ENCODE measurements at regions not wholly inside any gene's neighbourhood (a gene's known extent, or its start where the extent isn't known, plus 50 kb on each side); places are given as distances from the start of the nearest gene placed in this dataset.
"Not testable (repeated sequence)": the region's sequence is repeated elsewhere in the genome, so short reads cannot be mapped to it uniquely, and the experiment has no call there.

GRCh38 chr19:5290336-5291262 lies 50.0 kb downstream of the PTPRS start:
- no peak for DNase-seq (ENCODE audit: low spot score)

DNA sequence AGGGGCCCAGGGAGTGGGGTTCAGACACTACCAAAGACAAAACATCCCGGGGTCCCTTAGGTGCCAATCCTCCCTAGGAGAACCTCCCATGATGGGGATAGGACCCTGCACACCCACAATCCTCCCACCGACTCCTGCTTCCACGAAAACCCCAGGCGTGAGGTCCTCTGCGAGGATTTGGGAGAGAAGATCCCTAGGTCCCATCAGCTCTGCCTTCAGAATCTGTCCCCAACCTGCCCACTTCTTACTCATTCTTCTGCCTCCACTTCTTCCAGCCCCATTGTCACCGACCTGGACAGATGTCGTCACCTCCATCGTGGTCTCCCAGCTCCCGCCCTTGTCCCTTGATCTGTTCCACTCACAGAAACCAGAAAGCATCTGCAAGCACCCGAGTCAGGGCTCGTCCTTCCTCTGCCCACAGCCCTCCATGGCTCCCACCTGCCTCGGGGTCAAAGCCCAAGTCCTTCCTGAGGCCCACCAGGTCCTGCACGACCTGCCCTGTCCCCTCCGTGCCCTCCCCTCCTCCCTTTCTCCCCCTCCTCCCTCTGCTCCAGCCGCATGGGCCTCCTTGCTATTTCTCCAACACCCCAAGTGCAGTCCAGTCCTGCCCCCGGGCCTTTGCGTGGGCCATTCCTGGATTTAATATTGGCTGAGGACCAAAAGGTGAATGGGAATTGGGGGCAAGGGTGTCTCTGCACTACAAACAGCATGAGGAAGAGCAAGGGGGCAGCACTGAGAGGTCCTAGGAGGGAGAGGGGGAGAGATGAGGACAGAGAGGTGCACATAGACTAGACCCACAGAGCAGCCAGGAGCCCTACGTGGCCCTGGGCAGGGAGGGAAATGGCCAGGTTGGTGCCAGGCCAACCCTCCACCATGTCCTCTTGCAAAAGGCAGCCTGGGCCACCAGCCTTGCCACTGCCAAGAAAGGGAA lies 51.3 kb downstream of the PTPRS start:
- DNase-seq (ENCODE audit: low spot score): no peak

GRCh38 chr19:5288347-5288739 lies 52.3 kb downstream of the PTPRS start:
- DNase-seq (ENCODE audit: low spot score): no peak

GRCh38 chr19:5287066-5287465 lies 53.5 kb downstream of the PTPRS start:
- DNase-seq (ENCODE audit: low spot score): no peak

GRCh38 chr19:5286465-5287029 lies 54.1 kb downstream of the PTPRS start:
- no peak for DNase-seq (ENCODE audit: low spot score)

GRCh38 chr19:5285955-5286354 lies 54.7 kb downstream of the PTPRS start:
- DNase-seq (ENCODE audit: low spot score): no peak

- no peak for DNase-seq (ENCODE audit: low spot score)
Observed at GRCh38 chr19:5285311-5285710, 55.3 kb downstream of the PTPRS start.

DNA sequence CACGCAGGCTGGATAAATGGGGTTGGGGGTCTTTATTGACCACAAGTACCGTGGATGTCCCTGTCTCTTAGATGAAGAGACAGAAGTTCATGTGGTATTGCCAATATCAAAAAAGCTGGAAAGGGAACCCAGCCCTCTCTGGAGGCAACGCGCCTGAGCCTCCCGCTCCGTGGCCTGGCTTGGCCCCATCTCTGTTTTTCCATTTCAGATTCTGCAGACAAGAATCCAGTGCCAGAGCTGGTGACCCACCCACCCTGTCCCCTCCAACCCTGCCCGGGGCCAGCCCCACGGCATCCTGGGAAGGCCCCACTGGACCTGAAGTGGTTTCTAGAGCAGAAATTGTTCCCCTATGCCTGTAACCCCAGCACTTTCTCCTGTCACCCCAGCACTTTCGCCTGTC lies 57.7 kb downstream of the PTPRS start:
- no peak for DNase-seq (ENCODE audit: low spot score)

DNA sequence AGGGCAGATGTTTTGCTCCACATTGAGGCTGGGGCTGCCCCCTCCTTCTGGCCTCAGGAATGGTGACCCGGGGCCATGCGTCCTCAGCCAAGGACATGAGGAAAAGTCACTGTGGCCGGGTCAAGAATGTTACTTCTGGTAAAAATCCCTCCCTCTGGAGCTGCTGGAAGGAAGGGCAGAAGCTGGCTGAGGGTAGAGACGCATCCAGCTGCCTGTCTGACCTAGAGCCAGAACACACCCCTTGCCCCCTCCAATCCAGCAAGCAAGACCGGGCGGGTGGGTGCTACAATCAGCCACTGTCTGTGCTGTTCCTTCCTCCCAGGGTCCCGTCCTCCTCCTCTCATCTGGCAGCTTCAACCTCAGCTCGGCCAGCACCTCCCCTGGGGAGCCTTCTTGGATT lies 59.0 kb downstream of the PTPRS start:
- no peak for DNase-seq (ENCODE audit: low spot score)

GRCh38 chr19:5275668-5276067 lies 64.9 kb downstream of the PTPRS start:
- not testable (repeated sequence) for DNase-seq (ENCODE audit: low spot score)

- DNase-seq (ENCODE audit: low spot score): no peak
Observed at GRCh38 chr19:5273782-5274181, 66.8 kb downstream of the PTPRS start.

DNA sequence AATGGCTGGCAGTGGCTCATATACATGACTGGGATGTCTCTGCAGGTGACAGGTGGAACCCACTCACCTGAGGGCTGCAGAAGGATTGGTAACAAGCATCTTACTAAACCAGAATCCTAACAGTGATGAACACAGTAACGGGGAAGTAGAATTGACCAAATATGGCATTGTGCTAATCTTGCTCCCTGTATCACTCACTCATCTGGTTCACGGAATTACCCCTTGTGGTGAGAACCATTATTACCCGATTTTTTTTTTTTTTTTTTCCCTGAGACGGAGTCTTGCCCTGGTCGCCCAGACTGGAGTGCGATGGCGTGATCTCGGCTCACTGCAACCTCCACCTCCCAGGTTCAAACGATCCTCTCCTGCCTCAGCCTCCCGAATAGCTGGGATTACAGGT lies 69.5 kb downstream of the PTPRS start:
- DNase-seq (ENCODE audit: low spot score): no peak

DNA sequence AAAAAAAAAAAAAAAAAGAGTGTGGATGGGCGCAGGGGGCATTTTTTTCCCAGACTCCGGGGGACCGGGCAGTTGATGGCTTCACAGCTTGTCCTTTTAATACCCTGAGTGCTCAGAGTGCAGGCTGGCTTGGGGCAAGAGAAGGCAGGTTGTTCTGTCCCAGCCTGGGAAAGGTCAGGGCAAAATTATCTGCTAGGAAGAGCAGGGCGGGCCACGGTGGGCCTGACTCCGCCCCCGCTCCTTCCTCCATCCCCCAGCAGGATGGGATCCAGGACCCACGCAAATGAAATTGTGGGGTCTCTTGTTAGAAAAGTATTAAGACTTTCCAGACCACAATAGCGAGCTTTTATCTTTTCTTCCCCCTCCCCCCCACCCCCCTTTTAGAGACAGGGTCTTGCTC lies 70.7 kb downstream of the PTPRS start:
- DNase-seq (ENCODE audit: low spot score): no peak

- no peak for DNase-seq (ENCODE audit: low spot score)
Observed at GRCh38 chr19:5269279-5269678, 71.3 kb downstream of the PTPRS start.

DNA sequence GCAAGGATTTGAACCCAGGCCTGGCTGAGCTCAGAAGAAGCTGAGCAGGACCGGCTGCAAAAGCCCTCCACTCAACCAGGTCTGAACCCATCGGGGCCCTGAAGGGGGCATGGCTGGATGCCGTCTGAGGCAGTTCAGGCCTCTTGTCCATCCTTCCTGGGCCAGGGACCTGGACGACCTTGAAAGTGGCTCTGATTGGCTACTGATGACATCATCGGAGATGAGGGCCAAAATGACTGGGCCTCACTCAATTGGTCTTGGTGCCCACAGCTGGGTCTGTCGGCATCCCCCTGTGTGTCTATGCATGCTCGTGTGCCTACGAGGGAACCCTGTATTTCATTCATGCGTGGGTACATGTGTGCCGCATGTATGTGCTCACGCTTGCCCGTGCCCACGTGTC lies 71.8 kb downstream of the PTPRS start:
- no peak for DNase-seq (ENCODE audit: low spot score)

- DNase-seq (ENCODE audit: low spot score): no peak
Observed at GRCh38 chr19:5265260-5265659, 75.4 kb downstream of the PTPRS start.

GRCh38 chr19:5264453-5264852 lies 76.2 kb downstream of the PTPRS start:
- DNase-seq (ENCODE audit: low spot score): no peak

GRCh38 chr19:5263615-5264014 lies 77.0 kb downstream of the PTPRS start:
- no peak for DNase-seq (ENCODE audit: low spot score)

DNA sequence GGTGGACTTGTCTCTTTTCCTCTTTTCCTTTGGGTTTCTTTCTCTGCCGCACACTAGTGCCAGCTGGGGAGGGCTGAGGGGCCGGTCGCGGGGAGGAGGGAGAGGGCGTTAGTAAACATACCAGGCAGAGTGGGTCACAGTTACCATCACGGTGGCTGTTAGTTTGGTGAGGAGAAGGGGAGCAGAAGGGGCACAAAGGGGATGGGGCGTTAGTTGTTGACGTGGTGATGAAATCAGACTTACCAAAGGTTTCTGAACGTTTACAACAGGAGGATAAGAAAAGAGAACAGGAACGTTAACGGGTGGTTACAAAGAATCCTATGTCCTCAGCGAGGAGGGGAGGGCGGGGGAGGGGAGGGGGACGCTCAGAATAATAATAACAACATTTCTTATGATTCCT lies 77.9 kb downstream of the PTPRS start:
- no peak for DNase-seq (ENCODE audit: low spot score)

DNA sequence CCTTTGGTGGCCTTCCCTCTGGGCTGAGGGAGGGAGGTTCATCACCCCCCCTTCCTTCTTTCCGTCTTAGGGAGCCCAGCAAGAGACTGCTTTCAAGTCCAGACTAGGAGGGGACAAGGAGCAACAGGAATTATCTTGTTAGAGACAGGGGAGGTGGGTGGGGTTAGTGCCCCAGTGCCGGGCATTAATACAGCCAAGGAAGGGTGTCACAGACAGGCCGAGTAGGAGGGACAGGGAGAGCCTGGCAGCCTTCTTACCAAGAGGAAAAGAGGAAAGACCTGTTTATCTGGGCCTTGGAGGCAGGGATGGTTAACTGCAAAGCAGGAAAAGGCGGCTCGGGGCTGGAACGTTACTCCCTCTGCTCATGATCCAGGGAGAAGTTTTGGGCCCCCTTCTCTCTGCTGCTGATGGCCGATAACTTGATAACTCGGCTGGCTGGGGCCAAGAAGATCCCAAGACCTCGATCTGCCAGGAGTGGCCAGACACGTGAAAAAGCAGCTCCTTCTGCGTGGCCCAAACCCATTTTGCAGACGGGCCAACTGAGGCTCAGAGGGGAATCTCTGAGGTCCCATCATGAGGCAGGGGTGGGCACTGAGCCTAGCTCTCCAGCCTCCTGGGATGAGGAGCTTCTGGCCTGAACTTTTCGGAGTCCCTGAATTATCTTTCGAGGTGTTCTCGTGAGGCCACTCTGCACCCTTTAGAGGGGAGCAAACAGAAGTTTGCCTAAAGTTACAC lies 79.3 kb downstream of the PTPRS start:
- DNase-seq (ENCODE audit: low spot score): no peak

- DNase-seq (ENCODE audit: low spot score): no peak
Observed at GRCh38 chr19:5260381-5260967, 80.1 kb downstream of the PTPRS start.

DNA sequence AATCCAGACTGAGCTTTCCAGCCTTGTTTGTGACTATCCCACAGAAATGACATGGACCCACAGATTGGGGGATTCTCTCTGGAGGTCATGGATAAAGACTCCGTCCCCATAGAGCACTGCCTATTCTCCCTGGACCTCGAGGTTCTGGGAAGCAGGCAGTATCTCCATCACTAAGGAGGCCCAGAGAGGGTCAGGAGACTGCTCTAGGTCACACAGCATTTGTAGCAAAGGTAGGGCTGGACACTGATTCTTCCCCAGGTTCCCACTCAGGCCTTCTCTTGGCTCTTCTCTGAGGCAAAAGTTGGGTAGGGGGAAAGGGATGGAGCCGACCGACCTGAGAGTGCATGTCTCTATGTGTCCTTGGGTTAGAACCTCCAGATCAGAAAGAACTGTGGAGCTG lies 80.9 kb downstream of the PTPRS start:
- no peak for DNase-seq (ENCODE audit: low spot score)
